Activated naive CD8-positive, alpha-beta T cell treated with anti-CD3 and anti-CD28 coated beads for 36 hours (primary cell): ENCODE measurements at regions not wholly inside any gene's neighbourhood (a gene's known extent, or its start where the extent isn't known, plus 50 kb on each side); places are given as distances from the start of the nearest gene placed in this dataset.
"Not testable (repeated sequence)": the region's sequence is repeated elsewhere in the genome, so short reads cannot be mapped to it uniquely, and the experiment has no call there.

ENCODE experiments used
- DNase-seq: peaks from one replicate; pipeline ENCODE4 v3.0.0; 2021
- H3K27ac Mint-ChIP-seq: one replicate; pipeline ENCODE4 v1.8.0; 2022; ENCODE audit warnings: mild to moderate bottlenecking, moderate library complexity, mixed read lengths
- H3K27me3 Mint-ChIP-seq: one replicate; pipeline ENCODE4 v1.8.0; 2022; ENCODE audit warnings: mild to moderate bottlenecking, mixed read lengths
- H3K36me3 Mint-ChIP-seq: one replicate; pipeline ENCODE4 v1.8.0; 2021; ENCODE audit warnings: mild to moderate bottlenecking, mixed read lengths
- H3K4me1 Mint-ChIP-seq: one replicate; pipeline ENCODE4 v1.8.0; 2021; ENCODE audit warnings: mixed read lengths
- H3K4me3 Mint-ChIP-seq: one replicate; pipeline ENCODE4 v1.8.0; 2022; ENCODE audit warnings: mild to moderate bottlenecking, moderate library complexity, mixed read lengths
- H3K9me3 Mint-ChIP-seq: one replicate; pipeline ENCODE4 v1.8.0; 2022; ENCODE audit warnings: mixed read lengths

DNA sequence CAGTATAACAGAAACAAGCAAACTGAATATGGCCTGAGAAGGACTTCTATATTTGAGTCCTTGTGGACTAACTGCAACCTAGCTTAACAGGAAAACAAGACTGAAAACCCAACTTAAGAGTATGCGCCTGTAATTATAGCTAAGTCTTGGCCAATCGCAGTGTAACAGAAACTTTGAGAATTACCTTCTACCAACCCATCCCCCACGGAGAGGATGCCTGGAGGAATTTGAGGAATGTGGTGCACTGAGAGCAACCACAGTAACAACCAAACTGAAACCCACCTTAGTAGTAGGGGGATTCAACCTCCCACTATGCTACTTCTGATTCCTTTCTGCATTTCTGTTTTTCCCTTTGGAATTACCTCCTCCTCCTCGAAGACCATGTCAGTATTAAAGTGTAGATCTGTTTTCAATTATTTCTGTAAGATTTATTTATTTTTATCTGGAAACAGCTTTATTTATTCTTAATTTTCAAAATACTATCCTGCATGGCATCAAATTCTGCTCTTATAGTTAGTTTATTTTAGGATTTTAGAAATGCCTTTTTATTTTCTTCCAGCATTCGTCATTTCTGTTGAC lies 393.6 kb downstream of the KCNA4 start:
- DNase-seq = no peak
- Mint-ChIP-seq H3K27me3 (no peaks in the 10 kb centered on the region), H3K4me3 (no peak overlapping the region), H3K4me1 (no peaks in the 10 kb centered on the region), H3K27ac (no peak overlapping the region), H3K36me3 (no peaks in the 10 kb centered on the region), H3K9me3 (no peaks in the 10 kb centered on the region)

DNA sequence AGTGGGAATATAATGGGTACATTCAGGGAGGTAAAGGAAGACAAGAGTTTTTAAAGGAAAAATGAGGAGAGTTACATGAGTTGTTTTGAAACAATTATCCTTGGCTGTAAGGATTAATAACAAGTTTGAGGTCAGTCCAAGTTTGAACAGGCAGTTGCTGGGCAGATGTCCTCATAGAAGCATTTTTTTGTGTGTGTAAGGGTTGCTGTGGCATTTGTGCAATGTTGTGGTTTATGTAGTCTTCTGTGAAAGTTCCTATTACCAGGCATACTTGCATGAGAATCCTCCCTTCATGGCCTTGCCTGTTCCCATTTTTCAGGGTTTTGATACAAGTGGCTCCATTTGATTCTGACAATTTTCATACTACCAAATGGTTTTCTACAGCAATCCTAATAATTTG lies 400.2 kb downstream of the KCNA4 start:
- DNase-seq = no peak
- Mint-ChIP-seq H3K4me3 (no peak overlapping the region), H3K27me3 (no peaks in the 10 kb centered on the region), H3K27ac (no peak overlapping the region), H3K9me3 (no peaks in the 10 kb centered on the region), H3K36me3 (no peaks in the 10 kb centered on the region), H3K4me1 (no peaks in the 10 kb centered on the region)

DNA sequence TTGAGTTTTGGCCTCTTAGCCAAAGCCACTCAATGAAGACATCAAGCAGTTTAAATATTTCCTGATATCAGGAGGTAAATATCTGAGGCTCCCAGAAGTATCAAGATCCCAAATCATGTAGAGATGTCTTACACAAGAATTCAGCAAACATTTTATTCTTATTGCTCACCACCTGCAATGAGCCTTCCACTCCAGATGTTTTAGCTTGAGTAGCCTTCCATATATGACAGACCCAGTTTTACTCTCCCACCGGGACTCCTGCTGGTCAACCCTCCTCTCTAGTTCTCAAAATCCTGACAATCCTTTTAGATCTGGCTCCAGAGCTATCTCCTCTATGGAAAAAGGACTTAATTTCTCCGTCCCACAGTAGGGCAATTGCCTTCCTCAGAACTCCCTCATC lies 404.4 kb downstream of the KCNA4 start:
- DNase-seq = no peak
- Mint-ChIP-seq H3K27ac (no peak overlapping the region), H3K4me1 (no peaks in the 10 kb centered on the region), H3K4me3 (no peak overlapping the region), H3K27me3 (no peaks in the 10 kb centered on the region), H3K9me3 (no peaks in the 10 kb centered on the region), H3K36me3 (no peaks in the 10 kb centered on the region)

DNA sequence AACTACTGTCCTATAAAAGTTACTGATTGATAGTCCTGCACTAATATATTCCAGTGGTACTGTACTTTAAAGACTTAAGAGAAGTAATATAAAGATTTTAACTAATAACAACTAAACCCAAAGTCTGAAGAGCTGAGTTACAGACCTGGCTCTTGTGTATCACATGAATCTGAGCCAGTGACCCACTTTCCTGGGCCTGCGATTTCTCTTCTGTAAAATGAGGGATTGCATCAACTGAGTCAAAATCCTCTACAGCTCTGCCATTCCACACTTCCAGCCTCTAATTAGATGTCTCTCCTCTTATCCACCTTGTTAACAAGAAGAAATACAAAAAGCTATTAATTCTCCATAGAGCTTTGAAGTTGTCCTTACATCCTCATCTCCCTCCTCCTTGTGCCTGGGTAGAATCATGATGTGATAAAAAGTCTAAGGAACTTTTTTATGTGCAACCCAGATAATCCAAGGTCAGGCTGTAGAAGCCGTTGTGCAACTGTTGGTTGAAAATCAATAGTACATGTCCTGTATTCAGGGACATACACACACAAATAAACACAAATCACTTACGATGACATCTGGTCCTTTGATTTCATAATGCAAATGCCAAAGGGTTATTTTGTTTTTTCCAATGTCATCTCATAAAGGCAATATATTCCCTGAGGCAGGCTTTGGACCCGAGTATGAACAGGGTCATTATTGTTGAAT lies 410.3 kb downstream of the KCNA4 start:
- Mint-ChIP-seq H3K9me3 (peaks cover 5% of the 10 kb centered on the region), H3K4me1 (no peaks in the 10 kb centered on the region), H3K27me3 (no peaks in the 10 kb centered on the region), H3K36me3 (no peaks in the 10 kb centered on the region), H3K4me3 (no peak overlapping the region), H3K27ac (no peak overlapping the region)
- DNase-seq = no peak

DNA sequence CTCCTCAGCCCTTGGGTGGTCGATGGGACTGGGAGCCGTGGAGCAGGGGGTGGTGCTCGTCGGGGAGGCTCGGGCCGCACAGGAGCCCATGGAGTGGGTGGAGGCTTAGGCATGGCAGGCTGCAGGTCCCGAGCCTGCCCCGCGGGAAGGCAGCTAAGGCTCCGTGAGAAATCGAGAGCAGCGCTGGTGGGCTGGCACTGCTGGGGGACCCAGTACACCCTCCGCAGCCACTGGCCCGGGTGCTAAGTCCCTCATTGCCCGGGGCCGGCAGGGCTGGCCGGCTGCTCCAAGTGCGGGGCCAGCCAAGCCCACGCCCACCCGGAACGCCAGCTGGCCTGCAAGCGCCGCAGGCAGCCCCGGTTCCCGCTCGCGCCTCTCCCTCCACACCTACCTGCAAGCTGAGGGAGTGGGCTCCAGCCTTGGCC lies 416.7 kb downstream of the KCNA4 start:
- not testable (repeated sequence) for DNase-seq, H3K27ac Mint-ChIP-seq, H3K36me3 Mint-ChIP-seq, H3K4me1 Mint-ChIP-seq, H3K9me3 Mint-ChIP-seq, H3K4me3 Mint-ChIP-seq, H3K27me3 Mint-ChIP-seq

DNA sequence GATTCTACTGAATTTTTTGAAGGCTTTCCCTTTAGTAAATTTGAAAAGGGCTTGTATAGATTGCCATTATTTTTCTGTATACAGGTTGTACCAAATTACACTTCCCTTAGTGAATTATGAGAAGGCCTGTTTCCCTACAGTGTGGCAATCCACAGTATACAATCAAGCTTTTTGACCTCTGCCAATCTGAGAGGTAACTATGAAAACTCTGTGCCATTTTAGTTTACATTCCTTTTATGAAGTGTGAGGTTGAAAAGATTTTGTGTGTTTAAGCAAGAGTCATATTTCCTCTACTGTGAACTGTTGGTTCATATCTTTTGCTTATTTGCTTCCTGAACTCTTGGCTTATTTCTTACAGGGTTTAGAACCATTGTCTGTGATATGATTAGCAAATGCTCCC lies 432.5 kb downstream of the KCNA4 start:
- peaks cover 5% of the 10 kb centered on the region for H3K9me3 Mint-ChIP-seq
- H3K27ac Mint-ChIP-seq = no peak overlapping the region
- DNase-seq = no peak
- H3K27me3 Mint-ChIP-seq = no peaks in the 10 kb centered on the region
- H3K36me3 Mint-ChIP-seq = no peaks in the 10 kb centered on the region
- H3K4me3 Mint-ChIP-seq = no peak overlapping the region
- H3K4me1 Mint-ChIP-seq = no peaks in the 10 kb centered on the region

DNA sequence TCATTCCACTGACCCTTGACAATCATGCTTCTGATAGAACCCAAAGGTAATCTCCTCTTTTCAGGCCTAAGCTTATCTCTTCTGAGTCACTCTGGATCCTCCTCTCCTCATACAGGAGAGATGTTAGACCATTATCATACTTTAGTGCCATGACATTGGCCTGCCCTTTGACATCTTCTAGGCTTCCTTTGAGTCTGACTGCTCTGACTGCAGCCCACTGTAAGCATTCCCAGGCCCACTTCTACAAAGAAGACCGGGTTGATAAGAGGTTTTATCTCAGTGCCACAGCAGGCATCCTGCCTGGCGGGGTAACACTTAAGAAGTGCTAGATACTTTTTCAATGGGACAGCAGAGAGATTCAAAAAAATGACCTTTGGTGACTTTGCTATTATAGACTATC lies 438.0 kb downstream of the KCNA4 start:
- no peak overlapping the region for H3K27ac Mint-ChIP-seq
- no peaks in the 10 kb centered on the region for H3K27me3 Mint-ChIP-seq
- H3K4me1 Mint-ChIP-seq = no peaks in the 10 kb centered on the region
- H3K36me3 Mint-ChIP-seq = no peaks in the 10 kb centered on the region
- H3K4me3 Mint-ChIP-seq = no peak overlapping the region
- DNase-seq = no peak
- peaks cover 11% of the 10 kb centered on the region for H3K9me3 Mint-ChIP-seq

DNA sequence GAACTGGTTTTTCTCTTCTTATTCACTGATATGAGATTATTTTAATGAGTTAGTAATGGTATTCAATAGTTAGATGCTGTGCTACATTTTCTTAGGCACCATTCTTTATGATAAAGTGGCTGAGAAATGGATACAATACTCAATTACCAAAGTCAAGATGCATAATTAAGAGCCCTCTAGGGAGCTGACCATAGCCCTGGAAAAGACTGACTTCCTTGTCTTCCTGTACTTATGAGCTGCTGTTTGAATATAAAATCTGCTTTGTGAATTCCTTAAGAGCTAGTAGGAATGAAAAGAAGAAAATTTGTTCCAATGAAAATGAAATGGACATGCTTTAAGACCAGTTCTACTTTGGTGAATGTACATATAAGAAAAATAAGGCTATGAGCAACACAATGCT lies 452.3 kb downstream of the KCNA4 start:
- no peaks in the 10 kb centered on the region for H3K4me1 Mint-ChIP-seq
- peaks cover 1% of the 10 kb centered on the region for H3K9me3 Mint-ChIP-seq
- H3K27ac Mint-ChIP-seq = no peak overlapping the region
- DNase-seq = no peak
- no peaks in the 10 kb centered on the region for H3K27me3 Mint-ChIP-seq
- no peak overlapping the region for H3K4me3 Mint-ChIP-seq
- no peaks in the 10 kb centered on the region for H3K36me3 Mint-ChIP-seq

DNA sequence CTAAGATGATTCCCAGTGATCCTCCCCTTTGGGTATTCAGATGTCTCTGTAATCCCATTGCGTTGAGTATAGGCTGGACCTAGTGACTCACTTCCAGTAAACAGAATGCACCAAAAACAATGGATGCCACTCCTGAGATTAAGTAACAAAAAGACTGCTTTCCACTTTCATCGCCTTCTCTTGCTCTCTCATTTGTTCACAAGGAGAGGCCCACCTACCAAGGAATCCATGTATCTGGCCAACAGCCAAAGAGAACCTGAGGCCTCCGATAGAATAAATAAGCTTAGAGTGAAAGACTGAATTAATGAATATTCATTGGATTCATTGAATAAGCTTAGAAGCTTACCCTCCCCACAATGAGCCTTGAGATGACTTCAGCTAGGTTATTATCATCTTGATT lies 454.6 kb downstream of the KCNA4 start:
- no peak for DNase-seq
- Mint-ChIP-seq H3K36me3 (no peaks in the 10 kb centered on the region), H3K9me3 (peaks cover 1% of the 10 kb centered on the region), H3K27ac (no peak overlapping the region), H3K4me3 (no peak overlapping the region), H3K4me1 (no peaks in the 10 kb centered on the region), H3K27me3 (no peaks in the 10 kb centered on the region)

DNA sequence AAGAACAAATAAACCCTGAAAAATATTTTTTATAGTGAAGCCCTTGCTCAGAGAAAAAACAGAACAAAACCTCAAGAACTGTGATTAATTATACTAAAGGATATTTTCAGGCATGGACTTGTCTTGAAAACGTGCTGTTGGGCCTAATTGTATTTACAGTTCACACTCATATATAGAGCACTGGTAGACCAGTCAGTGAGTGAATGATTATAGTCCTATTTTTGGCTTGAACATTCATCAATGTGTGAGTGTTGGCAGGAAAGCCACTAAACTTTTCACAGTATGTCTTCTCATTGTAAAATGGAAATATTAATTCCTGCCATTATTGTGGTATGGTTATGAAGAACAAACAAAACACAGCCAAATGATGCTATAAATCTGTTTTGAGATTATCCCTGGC lies 462.8 kb downstream of the KCNA4 start:
- Mint-ChIP-seq H3K4me1 (no peaks in the 10 kb centered on the region), H3K9me3 (peaks cover 7% of the 10 kb centered on the region), H3K4me3 (no peak overlapping the region), H3K27ac (no peak overlapping the region), H3K27me3 (no peaks in the 10 kb centered on the region), H3K36me3 (no peaks in the 10 kb centered on the region)
- DNase-seq = no peak

DNA sequence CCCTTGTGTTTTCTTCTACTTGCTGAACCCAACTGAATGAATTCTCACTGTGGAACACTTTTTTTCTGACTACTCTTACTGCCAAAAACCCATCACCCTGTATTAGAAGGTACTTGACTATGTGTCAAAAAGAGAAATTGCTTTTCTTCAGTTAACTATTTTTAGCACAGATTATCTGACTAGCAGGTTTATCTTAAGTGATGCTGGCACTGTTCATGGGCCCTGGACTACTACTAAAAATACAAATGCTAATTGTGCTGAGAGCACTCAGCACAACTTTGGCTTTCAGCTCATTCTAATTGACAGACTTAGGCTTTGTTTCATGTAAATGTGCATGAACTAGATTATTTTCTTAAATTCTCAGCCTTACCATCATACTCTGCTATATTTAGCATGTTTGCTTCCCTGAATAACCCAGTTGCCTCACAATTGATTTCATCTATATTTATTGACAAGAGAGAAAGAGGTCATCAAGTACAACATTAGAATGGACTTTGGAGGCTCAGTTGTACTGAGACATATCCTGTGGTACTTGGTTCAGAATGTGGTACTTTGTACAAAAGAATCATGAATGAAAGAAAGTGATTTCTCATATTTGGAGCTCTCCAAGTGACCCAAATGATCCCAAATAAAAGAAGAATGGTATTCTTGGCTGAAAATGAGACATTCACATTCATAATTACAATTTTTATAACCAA lies 478.3 kb downstream of the KCNA4 start:
- no peaks in the 10 kb centered on the region for H3K27me3 Mint-ChIP-seq
- peaks cover 2% of the 10 kb centered on the region for H3K9me3 Mint-ChIP-seq
- H3K27ac Mint-ChIP-seq = no peak overlapping the region
- no peak for DNase-seq
- no peak overlapping the region for H3K4me3 Mint-ChIP-seq
- H3K36me3 Mint-ChIP-seq = no peaks in the 10 kb centered on the region
- no peaks in the 10 kb centered on the region for H3K4me1 Mint-ChIP-seq

DNA sequence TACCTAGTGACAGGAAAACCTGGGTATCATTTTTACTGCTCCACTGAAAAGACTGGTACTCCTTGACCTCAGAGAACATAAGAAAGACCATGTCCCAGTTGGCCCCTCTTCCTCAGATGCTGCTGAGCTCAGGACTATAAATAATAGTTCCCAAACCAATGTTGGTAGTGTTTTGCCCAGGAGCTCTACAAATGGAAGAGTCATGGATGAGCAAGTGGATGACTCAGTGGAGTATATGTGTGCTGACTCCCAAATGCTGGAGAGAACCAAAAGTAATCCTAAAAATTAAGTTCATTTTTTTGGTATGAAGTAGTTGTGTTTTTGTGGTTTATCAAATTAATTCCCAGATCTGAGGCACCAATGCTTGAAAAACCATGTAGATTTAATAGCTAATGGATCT lies 482.0 kb downstream of the KCNA4 start:
- H3K27me3 Mint-ChIP-seq = no peaks in the 10 kb centered on the region
- no peak for DNase-seq
- no peak overlapping the region for H3K27ac Mint-ChIP-seq
- H3K9me3 Mint-ChIP-seq = peaks cover 2% of the 10 kb centered on the region
- no peak overlapping the region for H3K4me3 Mint-ChIP-seq
- H3K4me1 Mint-ChIP-seq = no peaks in the 10 kb centered on the region
- H3K36me3 Mint-ChIP-seq = no peaks in the 10 kb centered on the region

DNA sequence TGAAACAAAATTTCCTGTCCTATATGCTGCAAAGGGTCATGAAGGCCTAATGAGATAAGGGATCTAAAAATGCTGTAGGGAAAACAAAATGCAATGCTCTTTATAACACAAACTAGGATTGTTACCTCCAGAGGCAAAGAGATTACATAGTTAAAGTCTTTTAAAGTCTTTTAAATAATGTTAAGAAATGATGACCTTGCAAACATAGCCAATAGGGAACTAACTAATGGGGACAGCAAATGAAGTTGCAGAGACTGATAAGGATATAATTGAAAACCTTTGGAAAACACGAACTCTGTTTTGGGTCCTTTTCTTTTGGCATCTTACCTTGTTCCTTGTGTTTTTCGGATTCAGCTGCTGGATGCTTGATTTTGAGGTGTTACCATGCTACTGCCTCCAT lies 485.9 kb downstream of the KCNA4 start:
- DNase-seq = no peak
- H3K4me1 Mint-ChIP-seq = no peaks in the 10 kb centered on the region
- H3K4me3 Mint-ChIP-seq = no peak overlapping the region
- no peaks in the 10 kb centered on the region for H3K36me3 Mint-ChIP-seq
- H3K9me3 Mint-ChIP-seq = peaks cover 7% of the 10 kb centered on the region
- H3K27ac Mint-ChIP-seq = no peak overlapping the region
- H3K27me3 Mint-ChIP-seq = no peaks in the 10 kb centered on the region

DNA sequence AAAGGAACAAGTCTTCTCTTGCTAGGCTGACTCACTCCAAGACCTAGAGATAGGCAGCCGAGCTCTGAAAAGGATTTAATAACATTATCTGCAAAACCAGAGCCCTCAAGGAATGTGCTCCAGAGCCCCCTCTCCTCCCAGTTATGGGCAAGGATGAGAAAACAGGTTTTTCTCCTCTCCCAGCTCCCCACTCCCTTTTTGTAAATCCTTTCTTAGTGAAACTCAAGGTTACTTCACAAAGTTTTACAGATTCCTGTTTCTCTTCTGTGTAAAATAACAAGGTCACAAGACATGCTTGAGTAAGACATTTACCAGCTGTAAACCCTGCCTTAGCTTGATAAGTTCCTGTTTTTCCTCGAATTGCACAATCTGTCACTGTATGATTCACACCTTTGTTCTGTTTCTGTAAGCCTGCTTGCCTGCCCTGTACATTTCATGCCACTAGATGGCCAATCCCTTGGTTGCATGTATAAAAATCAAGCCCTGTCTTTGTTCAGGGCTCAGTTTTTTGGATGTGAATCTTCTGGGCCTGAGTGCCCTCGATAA lies 489.4 kb downstream of the KCNA4 start:
- no peaks in the 10 kb centered on the region for H3K36me3 Mint-ChIP-seq
- peaks cover 8% of the 10 kb centered on the region for H3K9me3 Mint-ChIP-seq
- no peak overlapping the region for H3K4me3 Mint-ChIP-seq
- no peak for DNase-seq
- no peaks in the 10 kb centered on the region for H3K27me3 Mint-ChIP-seq
- no peaks in the 10 kb centered on the region for H3K4me1 Mint-ChIP-seq
- no peak overlapping the region for H3K27ac Mint-ChIP-seq

DNA sequence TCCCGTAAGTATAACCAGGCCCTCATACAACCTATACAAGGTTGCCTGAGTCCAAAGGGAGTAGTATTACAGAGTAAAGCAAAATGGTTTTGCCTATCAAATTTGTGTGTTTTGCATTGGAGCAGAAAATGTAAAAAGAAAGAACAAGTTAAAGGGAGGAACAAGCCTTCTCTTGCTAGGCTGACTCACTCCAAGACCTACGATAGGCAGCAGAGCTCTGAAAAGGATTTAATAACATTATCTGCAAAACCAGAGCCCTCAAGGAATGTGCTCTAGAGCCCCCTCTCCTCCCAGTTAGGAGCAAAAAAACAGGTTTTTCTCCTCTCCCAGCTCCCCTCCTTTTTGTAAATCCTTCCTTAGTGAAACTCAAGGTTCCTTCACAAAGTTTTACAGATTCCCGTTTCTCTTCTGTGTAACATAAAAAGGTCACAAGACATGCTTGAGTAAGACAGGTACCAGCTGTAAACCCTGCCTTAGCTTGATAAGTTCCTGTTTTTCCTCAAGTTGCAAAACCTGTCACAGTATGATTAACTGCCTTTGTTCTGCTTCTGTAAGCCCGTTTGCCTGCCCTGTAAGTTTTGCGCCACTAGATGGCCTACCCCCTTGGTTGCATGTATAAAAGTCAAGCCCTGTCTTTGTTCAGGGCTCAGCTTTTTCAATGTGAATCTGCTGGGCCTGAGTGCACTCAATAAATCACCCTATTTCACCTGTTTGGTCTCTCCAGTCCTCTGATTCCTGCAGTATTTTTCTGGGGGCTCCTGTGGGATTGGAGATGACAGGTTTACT lies 498.2 kb downstream of the KCNA4 start:
- Mint-ChIP-seq H3K4me3 (no peak overlapping the region), H3K4me1 (no peaks in the 10 kb centered on the region), H3K27me3 (no peaks in the 10 kb centered on the region), H3K27ac (no peak overlapping the region), H3K36me3 (no peaks in the 10 kb centered on the region), H3K9me3 (peaks cover 14% of the 10 kb centered on the region)
- DNase-seq = no peak
